ENCODE measurements at regions not wholly inside any gene's neighbourhood (a gene's known extent, or its start where the extent isn't known, plus 50 kb on each side); places are given as distances from the start of the nearest gene placed in this dataset.
A peak's percentile ranks its signal among the peaks of the same experiment; 100 is the strongest.

GRCh38 chr13:44302940-44303575, 70.6 kb upstream of the SERP2 start:
- no peak for ATAC-seq
- Mint-ChIP-seq H3K36me3 (ENCODE audit: insufficient read depth) (no peaks in the 10 kb centered on the region), H3K4me3 (no peak overlapping the region), H3K4me1 (ENCODE audit: low read depth) (peaks cover 30% of the 10 kb centered on the region), H3K9me3 (peaks cover 3% of the 10 kb centered on the region), H3K27me3 (ENCODE audit: low read depth) (peaks cover 13% of the 10 kb centered on the region)
- no peak for DNase-seq

- DNase-seq (no peak), ATAC-seq (no peak)
- Mint-ChIP-seq H3K36me3 (ENCODE audit: insufficient read depth) (no peaks in the 10 kb centered on the region), H3K4me3 (no peak overlapping the region), H3K4me1 (ENCODE audit: low read depth) (peaks cover 30% of the 10 kb centered on the region), H3K27me3 (ENCODE audit: low read depth) (peaks cover 13% of the 10 kb centered on the region), H3K9me3 (peaks cover 3% of the 10 kb centered on the region)
Measured at GRCh38 chr13:44303681-44304432, 69.8 kb upstream of the SERP2 start.

GRCh38 chr13:44304433-44304725, 69.2 kb upstream of the SERP2 start:
- ATAC-seq (no peak), DNase-seq (no peak)
- Mint-ChIP-seq H3K36me3 (ENCODE audit: insufficient read depth) (no peaks in the 10 kb centered on the region), H3K27me3 (ENCODE audit: low read depth) (peaks cover 13% of the 10 kb centered on the region), H3K4me3 (no peak overlapping the region), H3K4me1 (ENCODE audit: low read depth) (peaks cover 30% of the 10 kb centered on the region), H3K9me3 (peaks cover 3% of the 10 kb centered on the region)

DNA sequence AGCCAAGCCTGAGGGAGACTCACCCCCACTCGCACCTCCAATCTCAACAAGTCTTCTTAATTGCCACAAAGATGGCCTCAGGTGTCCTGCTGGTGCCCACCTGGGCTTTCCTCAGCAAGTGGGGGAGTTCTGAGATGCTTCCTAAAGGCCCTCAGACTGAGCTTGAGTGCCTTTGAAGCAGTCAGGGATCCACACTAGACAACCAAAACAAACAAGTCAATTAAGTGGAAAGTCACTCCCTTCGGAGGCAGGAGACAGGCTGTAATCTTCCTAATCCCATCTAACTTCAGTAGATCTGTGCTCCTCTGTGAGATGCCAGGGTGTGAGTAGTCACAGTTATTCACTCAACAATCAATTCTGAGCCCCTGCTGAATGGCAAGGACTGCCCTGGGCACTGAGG, 68.3 kb upstream of the SERP2 start:
- no peak for ATAC-seq
- no peak for DNase-seq
- H3K4me1 Mint-ChIP-seq (ENCODE audit: low read depth): peaks cover 30% of the 10 kb centered on the region
- H3K27me3 Mint-ChIP-seq (ENCODE audit: low read depth): peaks cover 14% of the 10 kb centered on the region
- no peaks in the 10 kb centered on the region for H3K36me3 Mint-ChIP-seq (ENCODE audit: insufficient read depth)
- H3K9me3 Mint-ChIP-seq: peaks cover 3% of the 10 kb centered on the region
- no peak overlapping the region for H3K4me3 Mint-ChIP-seq

- Mint-ChIP-seq H3K36me3 (ENCODE audit: insufficient read depth) (no peaks in the 10 kb centered on the region), H3K27me3 (ENCODE audit: low read depth) (peaks cover 14% of the 10 kb centered on the region), H3K4me1 (ENCODE audit: low read depth) (peaks cover 24% of the 10 kb centered on the region), H3K4me3 (no peak overlapping the region), H3K9me3 (peaks cover 3% of the 10 kb centered on the region)
- no peak for ATAC-seq
- no peak for DNase-seq
Measured at GRCh38 chr13:44305917-44306370, 67.7 kb upstream of the SERP2 start.

GRCh38 chr13:44306371-44307192, 67.0 kb upstream of the SERP2 start:
- DNase-seq (no peak), ATAC-seq (peak in 1 of 2 donors; percentile 51)
- Mint-ChIP-seq H3K36me3 (ENCODE audit: insufficient read depth) (no peaks in the 10 kb centered on the region), H3K9me3 (no peaks in the 10 kb centered on the region), H3K4me3 (peak overlapping the region; percentile 48), H3K4me1 (ENCODE audit: low read depth) (peaks cover 18% of the 10 kb centered on the region), H3K27me3 (ENCODE audit: low read depth) (peaks cover 12% of the 10 kb centered on the region)

DNA sequence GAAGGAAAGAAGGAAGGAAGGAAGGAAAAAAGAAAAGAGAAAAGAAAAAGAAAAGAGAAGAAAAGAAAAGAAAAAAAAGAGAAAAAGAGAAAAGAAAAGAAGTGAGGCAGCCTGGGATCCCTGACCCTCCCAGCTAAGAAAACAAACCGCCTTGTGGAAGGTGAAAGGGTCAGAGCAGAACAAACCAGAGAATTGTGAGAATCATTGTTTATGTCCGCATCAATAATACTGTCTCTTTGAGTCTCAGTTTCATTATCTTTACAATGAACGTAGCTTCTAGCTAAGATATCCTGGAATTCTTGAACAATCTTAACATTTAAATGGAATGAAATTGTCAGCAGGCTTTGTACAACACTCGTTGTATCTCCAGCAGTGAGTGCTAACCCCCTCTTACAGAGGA, 66.4 kb upstream of the SERP2 start:
- ATAC-seq (no peak), DNase-seq (no peak)
- no peak overlapping the region for H3K4me3 Mint-ChIP-seq
- no peaks in the 10 kb centered on the region for H3K36me3 Mint-ChIP-seq (ENCODE audit: insufficient read depth)
- peaks cover 7% of the 10 kb centered on the region for H3K27me3 Mint-ChIP-seq (ENCODE audit: low read depth)
- no peaks in the 10 kb centered on the region for H3K9me3 Mint-ChIP-seq
- H3K4me1 Mint-ChIP-seq (ENCODE audit: low read depth): peaks cover 14% of the 10 kb centered on the region

GRCh38 chr13:44307844-44308243, 65.8 kb upstream of the SERP2 start:
- ATAC-seq: no peak

GRCh38 chr13:44308352-44308751, 65.3 kb upstream of the SERP2 start:
- Mint-ChIP-seq H3K27me3 (ENCODE audit: low read depth) (peaks cover 13% of the 10 kb centered on the region), H3K4me1 (ENCODE audit: low read depth) (peaks cover 20% of the 10 kb centered on the region), H3K4me3 (no peak overlapping the region), H3K36me3 (ENCODE audit: insufficient read depth) (no peaks in the 10 kb centered on the region), H3K9me3 (no peaks in the 10 kb centered on the region)
- DNase-seq (no peak), ATAC-seq (no peak)

More at GRCh38 chr13:44307844-44308243, 65.8 kb upstream of the SERP2 start:
- Mint-ChIP-seq H3K4me3 (no peak overlapping the region), H3K27me3 (ENCODE audit: low read depth) (peaks cover 9% of the 10 kb centered on the region), H3K4me1 (ENCODE audit: low read depth) (peaks cover 16% of the 10 kb centered on the region), H3K36me3 (ENCODE audit: insufficient read depth) (no peaks in the 10 kb centered on the region), H3K9me3 (no peaks in the 10 kb centered on the region)
- DNase-seq: no peak

DNA sequence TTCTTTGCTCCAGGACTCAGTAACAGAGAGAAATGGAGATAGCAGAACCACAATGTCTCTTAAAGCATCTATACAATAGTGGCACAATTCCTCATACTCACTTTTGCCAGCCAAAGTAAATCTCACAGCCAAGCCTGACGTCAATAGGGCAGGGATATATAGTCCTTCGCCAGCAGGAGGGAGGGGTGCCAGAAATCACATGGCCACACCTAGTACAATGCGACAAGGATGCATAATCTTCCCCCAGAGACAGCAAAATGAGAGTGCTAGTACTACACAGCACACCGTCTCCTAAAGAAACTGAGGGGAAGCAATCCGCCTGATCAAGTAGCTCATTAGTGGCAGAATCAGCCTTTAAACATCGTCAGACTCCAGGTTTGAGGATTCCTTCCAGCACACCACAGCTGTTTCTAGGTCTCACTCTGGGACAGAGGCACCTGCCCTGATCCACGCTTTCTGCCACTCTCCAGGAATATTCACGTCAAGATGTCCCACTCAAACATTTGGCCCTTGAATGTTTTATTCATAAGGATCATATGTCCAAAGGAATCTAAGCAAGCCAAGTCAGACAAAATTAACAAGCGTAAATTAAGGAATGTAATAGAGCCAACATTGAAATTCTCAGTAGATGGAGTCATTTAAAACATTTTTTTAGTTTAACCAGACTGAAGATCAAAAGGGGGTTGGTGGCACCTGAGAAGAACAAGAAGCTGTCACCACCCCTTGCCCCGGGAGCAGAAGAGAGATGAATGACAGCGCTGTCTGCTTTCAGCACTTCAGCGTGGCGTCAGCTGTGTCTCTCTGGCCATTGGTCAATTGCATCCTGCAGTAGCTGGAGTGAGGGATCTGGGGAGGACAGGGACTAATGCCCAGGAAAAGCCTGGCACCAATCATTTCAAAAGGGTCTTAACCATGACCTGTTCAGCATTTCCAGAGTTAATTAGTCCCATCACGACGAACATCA, 63.5 kb upstream of the SERP2 start:
- no peak for ATAC-seq

GRCh38 chr13:44311011-44311780, 62.4 kb upstream of the SERP2 start:
- Mint-ChIP-seq H3K36me3 (ENCODE audit: insufficient read depth) (no peaks in the 10 kb centered on the region), H3K4me1 (ENCODE audit: low read depth) (peaks cover 19% of the 10 kb centered on the region), H3K4me3 (no peak overlapping the region), H3K9me3 (no peaks in the 10 kb centered on the region), H3K27me3 (ENCODE audit: low read depth) (peaks cover 18% of the 10 kb centered on the region)
- DNase-seq (no peak), ATAC-seq (no peak)

More for the DNA sequence above, 63.5 kb upstream of the SERP2 start:
- peaks cover 25% of the 10 kb centered on the region for H3K4me1 Mint-ChIP-seq (ENCODE audit: low read depth)
- H3K4me3 Mint-ChIP-seq: no peak overlapping the region
- no peak for DNase-seq
- H3K27me3 Mint-ChIP-seq (ENCODE audit: low read depth): peaks cover 13% of the 10 kb centered on the region
- H3K9me3 Mint-ChIP-seq: no peaks in the 10 kb centered on the region
- no peaks in the 10 kb centered on the region for H3K36me3 Mint-ChIP-seq (ENCODE audit: insufficient read depth)

GRCh38 chr13:44312131-44312530, 61.5 kb upstream of the SERP2 start:
- DNase-seq (no peak), ATAC-seq (no peak)

GRCh38 chr13:44312834-44313551, 60.6 kb upstream of the SERP2 start:
- H3K4me3 Mint-ChIP-seq: no peak overlapping the region
- no peaks in the 10 kb centered on the region for H3K36me3 Mint-ChIP-seq (ENCODE audit: insufficient read depth)
- H3K4me1 Mint-ChIP-seq (ENCODE audit: low read depth): peaks cover 11% of the 10 kb centered on the region
- H3K27me3 Mint-ChIP-seq (ENCODE audit: low read depth): peaks cover 23% of the 10 kb centered on the region
- no peaks in the 10 kb centered on the region for H3K9me3 Mint-ChIP-seq
- peak; percentile 90 to 91 for ATAC-seq
- no peak for DNase-seq

More at GRCh38 chr13:44312131-44312530, 61.5 kb upstream of the SERP2 start:
- no peaks in the 10 kb centered on the region for H3K36me3 Mint-ChIP-seq (ENCODE audit: insufficient read depth)
- no peaks in the 10 kb centered on the region for H3K9me3 Mint-ChIP-seq
- peaks cover 18% of the 10 kb centered on the region for H3K27me3 Mint-ChIP-seq (ENCODE audit: low read depth)
- no peak overlapping the region for H3K4me3 Mint-ChIP-seq
- peaks cover 15% of the 10 kb centered on the region for H3K4me1 Mint-ChIP-seq (ENCODE audit: low read depth)

All from activated T-cell treated with anti-CD3 and anti-CD28 coated beads, Interleukin-2, amount 50 U/mL, for 4 hours (primary cell).